GM23338 (cell line): ENCODE measurements at regions not wholly inside any gene's neighbourhood (a gene's known extent, or its start where the extent isn't known, plus 50 kb on each side); places are given as distances from the start of the nearest gene placed in this dataset.

Experiments
- ATAC-seq: fragments of 200-7000 bp; cut with Tn5 transposase; 3 replicates; pipeline ENCODE4 v1.9.1; 2020
- DNase-seq: peaks from one replicate; pipeline ENCODE4 v3.0.0-alpha.2; 2015; ENCODE audit warnings: low spot score
- H2AFZ ChIP-seq: fragments of 200-600 bp; sonication (generic); 2 replicates; pipeline ENCODE4 v1.8.0; 2016; ENCODE audit warnings: antibody characterized with exemption, mild to moderate bottlenecking, moderate library complexity
- H3F3A ChIP-seq: fragments of 200-600 bp; sonication (generic); replicated peaks from 2 replicates; pipeline ENCODE4 v1.8.0; 2017; ENCODE audit warnings: antibody characterized with exemption, mixed run types, low read depth
- H3K27ac ChIP-seq: fragments of 200-600 bp; sonication (generic); 2 replicates; pipeline ENCODE4 v1.6.1; 2016; ENCODE audit warnings: low read depth
- H3K27me3 ChIP-seq: fragments of 200-600 bp; sonication (generic); 2 replicates; pipeline ENCODE4 v1.8.0; 2016; ENCODE audit warnings: mild to moderate bottlenecking, mixed run types, moderate library complexity; ENCODE audit not compliant: insufficient read depth
- H3K36me3 ChIP-seq: fragments of 200-600 bp; sonication (generic); 2 replicates; pipeline ENCODE4 v1.8.0; 2016; ENCODE audit warnings: mild to moderate bottlenecking; ENCODE audit not compliant: insufficient read depth
- H3K4me1 ChIP-seq: fragments of 200-600 bp; sonication (generic); 2 replicates; pipeline ENCODE4 v1.8.0; 2016; ENCODE audit warnings: mild to moderate bottlenecking, moderate library complexity; ENCODE audit not compliant: insufficient read depth
- H3K4me2 ChIP-seq: fragments of 200-600 bp; sonication (generic); 2 replicates; pipeline ENCODE4 v1.7.1; 2017; ENCODE audit warnings: mixed run types
- H3K4me3 ChIP-seq: fragments of 200-600 bp; sonication (generic); 2 replicates; pipeline ENCODE4 v1.6.1; 2016; ENCODE audit warnings: mixed run types
- H3K79me2 ChIP-seq: fragments of 200-600 bp; sonication (generic); replicated peaks from 2 replicates; pipeline ENCODE4 v1.8.0; 2017; ENCODE audit warnings: mild to moderate bottlenecking; ENCODE audit not compliant: insufficient read depth
- H3K9me2 ChIP-seq: fragments of 200-600 bp; sonication (generic); 2 replicates; pipeline ENCODE4 v1.8.0; 2017; ENCODE audit not compliant: insufficient read depth
- H4K20me1 ChIP-seq: fragments of 200-600 bp; sonication (generic); replicated peaks from 2 replicates; pipeline ENCODE4 v1.8.0; 2017; ENCODE audit warnings: mild to moderate bottlenecking; ENCODE audit not compliant: insufficient read depth
- H3K27ac Mint-ChIP-seq: 2 replicates; pipeline ENCODE4 v1.8.0; 2020; ENCODE audit warnings: inconsistent platforms, mild to moderate bottlenecking, moderate library complexity, mixed read lengths
- H3K27me3 Mint-ChIP-seq: 3 replicates; pipeline ENCODE4 v1.8.0; 2022; ENCODE audit warnings: low read depth, mild to moderate bottlenecking, moderate library complexity, mixed read lengths, inconsistent platforms; ENCODE audit not compliant: insufficient read depth, poor library complexity
- H3K36me3 Mint-ChIP-seq: 3 replicates; pipeline ENCODE4 v1.8.0; 2021; ENCODE audit warnings: low read depth, mild to moderate bottlenecking, inconsistent platforms, moderate library complexity, mixed read lengths
- H3K4me1 Mint-ChIP-seq: 3 replicates; pipeline ENCODE4 v1.8.0; 2020; ENCODE audit warnings: mild to moderate bottlenecking, inconsistent platforms, mixed read lengths
- H3K4me3 Mint-ChIP-seq: 3 replicates; pipeline ENCODE4 v1.8.0; 2021; ENCODE audit warnings: moderate library complexity, mild to moderate bottlenecking, inconsistent platforms, mixed read lengths
- H3K9me3 Mint-ChIP-seq: 3 replicates; pipeline ENCODE4 v1.8.0; 2020; ENCODE audit warnings: moderate library complexity, mild to moderate bottlenecking, inconsistent platforms, mixed read lengths
- CREB1 ChIP-seq: fragments of 250-450 bp; sonication (Bioruptor Pico); IDR thresholded peaks from 2 replicates; pipeline ENCODE4 v1.5.0; 2020; ENCODE audit warnings: low read depth, mild to moderate bottlenecking, moderate library complexity
- CTCF ChIP-seq, 2 experiments: fragments of 200-600 bp in 1 of 2; sonication (generic) in 1 of 2; conservative IDR thresholded peaks; 2 replicates each; pipeline versions ENCODE4 v1.5.1 to v1.6.1; 2016 to 2017; ENCODE audit warnings: antibody characterized with exemption in 2 of 2, low read depth in 2 of 2, mild to moderate bottlenecking in 2 of 2, moderate library complexity in 1 of 2
- ETS1 ChIP-seq: IDR thresholded peaks from 2 replicates; pipeline ENCODE4 v1.6.1; 2016; ENCODE audit warnings: antibody characterized with exemption
- EZH2 ChIP-seq: fragments of 200-600 bp; sonication (generic); IDR thresholded peaks from one replicate; pipeline ENCODE4 v1.8.0; 2017; ENCODE audit warnings: antibody characterized with exemption, mild to moderate bottlenecking, low read depth; ENCODE audit not compliant: unreplicated experiment
- EZH2phosphoT487 ChIP-seq: fragments of 200-600 bp; sonication (generic); IDR thresholded peaks from one replicate; pipeline ENCODE4 v1.8.1; 2018; ENCODE audit warnings: antibody characterized with exemption; ENCODE audit not compliant: unreplicated experiment
- JUNB ChIP-seq: IDR thresholded peaks from one replicate; pipeline ENCODE4 v1.6.1; 2016; ENCODE audit warnings: antibody characterized with exemption; ENCODE audit not compliant: unreplicated experiment
- NANOG ChIP-seq: IDR thresholded peaks from 2 replicates; pipeline ENCODE4 v1.6.1; 2016; ENCODE audit warnings: antibody characterized with exemption, borderline replicate concordance
- POLR2AphosphoS5 ChIP-seq: IDR thresholded peaks from 2 replicates; pipeline ENCODE4 v1.6.1; 2016; ENCODE audit warnings: antibody characterized with exemption, low read depth
- REST ChIP-seq: IDR thresholded peaks from one replicate; pipeline ENCODE4 v1.6.1; 2018; ENCODE audit warnings: antibody characterized with exemption; ENCODE audit not compliant: unreplicated experiment
- STAT1 ChIP-seq: IDR thresholded peaks from one replicate; pipeline ENCODE4 v1.6.1; 2016; ENCODE audit warnings: antibody characterized with exemption; ENCODE audit not compliant: unreplicated experiment
- ZNF114 ChIP-seq: fragments of 250-450 bp; sonication (Bioruptor Pico); IDR thresholded peaks from 2 replicates; pipeline ENCODE4 v1.5.0; 2020; ENCODE audit warnings: mild to moderate bottlenecking, moderate library complexity
- ZNF331 ChIP-seq: fragments of 250-450 bp; sonication (Bioruptor Pico); IDR thresholded peaks from 2 replicates; pipeline ENCODE4 v1.5.0; 2020; ENCODE audit warnings: low read depth, mild to moderate bottlenecking, moderate library complexity

- Mint-ChIP-seq H3K27me3 (no peaks in the 10 kb centered on the region), H3K9me3 (peaks cover 4% of the 10 kb centered on the region; the same call in 2 of the 3 replicates), H3K4me1 (no peaks in the 10 kb centered on the region; the same call in 2 of the 3 replicates), H3K4me3 (no peak overlapping the region), H3K36me3 (peaks cover under 1% of the 10 kb centered on the region; the same call in 1 of the 3 replicates), H3K27ac (no peak overlapping the region)
- Histone ChIP-seq H3K79me2 (no peaks in the 10 kb centered on the region), H4K20me1 (no peaks in the 10 kb centered on the region), H3K4me3 (no peak overlapping the region), H3F3A (no peaks in the 10 kb centered on the region), H2AFZ (no peak overlapping the region), H3K27me3 (no peaks in the 10 kb centered on the region), H3K4me2 (no peak overlapping the region), H3K36me3 (no peaks in the 10 kb centered on the region), H3K9me2 (no peaks in the 10 kb centered on the region), H3K4me1 (no peaks in the 10 kb centered on the region), H3K27ac (no peak overlapping the region)
- DNase-seq: no peak
- ATAC-seq: no peak
- TF ChIP-seq REST (no peak), NANOG (no peak)
Measured at GRCh38 chr2:77937366-77937765, 415.2 kb upstream of the LRRTM4 start.

GRCh38 chr2:77938462-77938861 lies 416.3 kb upstream of the LRRTM4 start:
- H3K79me2 ChIP-seq: no peaks in the 10 kb centered on the region
- H3F3A ChIP-seq: no peaks in the 10 kb centered on the region
- no peaks in the 10 kb centered on the region for H3K9me2 ChIP-seq
- DNase-seq (no peak), ATAC-seq (no peak)
- no peaks in the 10 kb centered on the region for H3K27me3 ChIP-seq
- no peak overlapping the region for H3K4me2 ChIP-seq
- H2AFZ ChIP-seq: no peak overlapping the region
- no peaks in the 10 kb centered on the region for H3K27me3 Mint-ChIP-seq
- H3K4me3 Mint-ChIP-seq: no peak overlapping the region
- no peak overlapping the region; the same call in 1 of the 2 replicates for H3K27ac Mint-ChIP-seq
- H3K36me3 ChIP-seq: no peaks in the 10 kb centered on the region
- H3K4me1 Mint-ChIP-seq: no peaks in the 10 kb centered on the region; the same call in 2 of the 3 replicates
- TF ChIP-seq CTCF (conservative IDR thresholded peaks at IDR 0.05; ENCODE audit: low read depth in 2 of 2): no peak
- no peak for TF ChIP-seq REST
- no peak for TF ChIP-seq EZH2phosphoT487
- no peak for TF ChIP-seq EZH2
- no peak for TF ChIP-seq NANOG
- no peak for TF ChIP-seq ETS1
- no peak for TF ChIP-seq POLR2AphosphoS5
- no peak for TF ChIP-seq ZNF114 (CRISPR knock-in tag)
- TF ChIP-seq STAT1: no peak
- TF ChIP-seq ZNF331 (CRISPR knock-in tag): no peak
- TF ChIP-seq JUNB: no peak
- no peak for TF ChIP-seq CREB1 (CRISPR knock-in tag)
- no peak overlapping the region for H3K4me3 ChIP-seq
- no peak overlapping the region for H3K27ac ChIP-seq
- H3K36me3 Mint-ChIP-seq: no peaks in the 10 kb centered on the region
- H3K9me3 Mint-ChIP-seq: peaks cover 3% of the 10 kb centered on the region; the same call in 2 of the 3 replicates
- H3K4me1 ChIP-seq: no peaks in the 10 kb centered on the region
- H4K20me1 ChIP-seq: no peaks in the 10 kb centered on the region
